GM20000 (cell line): ENCODE measurements at regions not wholly inside any gene's neighbourhood (a gene's known extent, or its start where the extent isn't known, plus 50 kb on each side); places are given as distances from the start of the nearest gene placed in this dataset.

Experiments used
- DNase-seq: peaks from one replicate; pipeline ENCODE4 v3.0.0; 2012; ENCODE audit warnings: low spot score
- CTCF ChIP-seq: IDR thresholded peaks from 2 replicates; pipeline ENCODE4 v1.5.1; 2012; ENCODE audit warnings: mild to moderate bottlenecking, control low read depth; ENCODE audit errors: extremely low read depth, missing control alignments

GRCh38 chr9:79213417-79214125, 358.2 kb upstream of the TLE4 start:
- TF ChIP-seq CTCF: no peak
- no peak for DNase-seq

GRCh38 chr9:79215821-79216220, 355.9 kb upstream of the TLE4 start:
- no peak for DNase-seq
- no peak for TF ChIP-seq CTCF

GRCh38 chr9:79220251-79220650, 351.5 kb upstream of the TLE4 start:
- DNase-seq: no peak

GRCh38 chr9:79220666-79221065, 351.1 kb upstream of the TLE4 start:
- DNase-seq: no peak
- TF ChIP-seq CTCF: no peak

More at GRCh38 chr9:79220251-79220650, 351.5 kb upstream of the TLE4 start:
- no peak for TF ChIP-seq CTCF

- no peak for TF ChIP-seq CTCF
- DNase-seq: no peak
Measured at GRCh38 chr9:79221084-79221483, 350.7 kb upstream of the TLE4 start.

GRCh38 chr9:79222483-79222882, 349.3 kb upstream of the TLE4 start:
- no peak for DNase-seq
- no peak for TF ChIP-seq CTCF

- no peak for DNase-seq
- TF ChIP-seq CTCF: no peak
Measured at GRCh38 chr9:79224672-79225433, 346.9 kb upstream of the TLE4 start.
